ENCODE measurements at regions not wholly inside any gene's neighbourhood (a gene's known extent, or its start where the extent isn't known, plus 50 kb on each side); places are given as distances from the start of the nearest gene placed in this dataset.

DNA sequence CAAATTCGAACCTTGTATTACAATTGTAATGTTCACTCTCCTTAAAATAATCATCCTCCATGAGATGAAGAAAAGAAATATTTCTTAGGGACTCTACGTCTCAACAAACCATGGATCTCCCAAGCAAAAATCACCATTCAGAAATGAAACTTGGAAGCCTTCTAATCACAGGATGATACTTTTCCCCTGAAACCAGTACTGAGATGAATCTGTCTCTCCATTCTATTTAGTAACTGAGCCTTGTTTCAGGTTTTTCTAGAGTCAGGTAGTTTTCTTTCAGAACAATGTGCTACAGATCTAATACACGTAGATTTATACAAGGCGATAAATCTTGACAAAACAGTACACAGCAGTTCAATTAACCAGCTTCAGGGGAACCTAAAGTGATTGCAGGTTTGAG is 660.1 kb upstream of the CBLB start:
- TF ChIP-seq, protein P1, sequence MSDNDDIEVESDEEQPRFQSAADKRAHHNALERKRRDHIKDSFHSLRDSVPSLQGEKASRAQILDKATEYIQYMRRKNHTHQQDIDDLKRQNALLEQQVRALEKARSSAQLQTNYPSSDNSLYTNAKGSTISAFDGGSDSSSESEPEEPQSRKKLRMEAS (IDR thresholded peaks at IDR 0.05), result no peak
- TF ChIP-seq RXRA (IDR thresholded peaks at IDR 0.05) (no peak), GABPA (IDR thresholded peaks at IDR 0.05 in 1 of 2, conservative IDR thresholded peaks at IDR 0.05 in 1 of 2) (no peak), JUND (IDR thresholded peaks at IDR 0.05) (no peak), EGR1 (IDR thresholded peaks at IDR 0.05; ENCODE audit: low read depth in 2 of 2) (no peak), TAF1 (conservative IDR thresholded peaks at IDR 0.05) (no peak), SP1 (IDR thresholded peaks at IDR 0.05) (no peak)
- TF ChIP-seq, protein P2, sequence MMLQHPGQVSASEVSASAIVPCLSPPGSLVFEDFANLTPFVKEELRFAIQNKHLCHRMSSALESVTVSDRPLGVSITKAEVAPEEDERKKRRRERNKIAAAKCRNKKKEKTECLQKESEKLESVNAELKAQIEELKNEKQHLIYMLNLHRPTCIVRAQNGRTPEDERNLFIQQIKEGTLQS (IDR thresholded peaks at IDR 0.05), result no peak
- TF ChIP-seq, protein P3, sequence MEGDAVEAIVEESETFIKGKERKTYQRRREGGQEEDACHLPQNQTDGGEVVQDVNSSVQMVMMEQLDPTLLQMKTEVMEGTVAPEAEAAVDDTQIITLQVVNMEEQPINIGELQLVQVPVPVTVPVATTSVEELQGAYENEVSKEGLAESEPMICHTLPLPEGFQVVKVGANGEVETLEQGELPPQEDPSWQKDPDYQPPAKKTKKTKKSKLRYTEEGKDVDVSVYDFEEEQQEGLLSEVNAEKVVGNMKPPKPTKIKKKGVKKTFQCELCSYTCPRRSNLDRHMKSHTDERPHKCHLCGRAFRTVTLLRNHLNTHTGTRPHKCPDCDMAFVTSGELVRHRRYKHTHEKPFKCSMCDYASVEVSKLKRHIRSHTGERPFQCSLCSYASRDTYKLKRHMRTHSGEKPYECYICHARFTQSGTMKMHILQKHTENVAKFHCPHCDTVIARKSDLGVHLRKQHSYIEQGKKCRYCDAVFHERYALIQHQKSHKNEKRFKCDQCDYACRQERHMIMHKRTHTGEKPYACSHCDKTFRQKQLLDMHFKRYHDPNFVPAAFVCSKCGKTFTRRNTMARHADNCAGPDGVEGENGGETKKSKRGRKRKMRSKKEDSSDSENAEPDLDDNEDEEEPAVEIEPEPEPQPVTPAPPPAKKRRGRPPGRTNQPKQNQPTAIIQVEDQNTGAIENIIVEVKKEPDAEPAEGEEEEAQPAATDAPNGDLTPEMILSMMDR (IDR thresholded peaks at IDR 0.05; ENCODE audit: low read depth, low read length, missing input control), result no peak
- TF ChIP-seq, protein P4, sequence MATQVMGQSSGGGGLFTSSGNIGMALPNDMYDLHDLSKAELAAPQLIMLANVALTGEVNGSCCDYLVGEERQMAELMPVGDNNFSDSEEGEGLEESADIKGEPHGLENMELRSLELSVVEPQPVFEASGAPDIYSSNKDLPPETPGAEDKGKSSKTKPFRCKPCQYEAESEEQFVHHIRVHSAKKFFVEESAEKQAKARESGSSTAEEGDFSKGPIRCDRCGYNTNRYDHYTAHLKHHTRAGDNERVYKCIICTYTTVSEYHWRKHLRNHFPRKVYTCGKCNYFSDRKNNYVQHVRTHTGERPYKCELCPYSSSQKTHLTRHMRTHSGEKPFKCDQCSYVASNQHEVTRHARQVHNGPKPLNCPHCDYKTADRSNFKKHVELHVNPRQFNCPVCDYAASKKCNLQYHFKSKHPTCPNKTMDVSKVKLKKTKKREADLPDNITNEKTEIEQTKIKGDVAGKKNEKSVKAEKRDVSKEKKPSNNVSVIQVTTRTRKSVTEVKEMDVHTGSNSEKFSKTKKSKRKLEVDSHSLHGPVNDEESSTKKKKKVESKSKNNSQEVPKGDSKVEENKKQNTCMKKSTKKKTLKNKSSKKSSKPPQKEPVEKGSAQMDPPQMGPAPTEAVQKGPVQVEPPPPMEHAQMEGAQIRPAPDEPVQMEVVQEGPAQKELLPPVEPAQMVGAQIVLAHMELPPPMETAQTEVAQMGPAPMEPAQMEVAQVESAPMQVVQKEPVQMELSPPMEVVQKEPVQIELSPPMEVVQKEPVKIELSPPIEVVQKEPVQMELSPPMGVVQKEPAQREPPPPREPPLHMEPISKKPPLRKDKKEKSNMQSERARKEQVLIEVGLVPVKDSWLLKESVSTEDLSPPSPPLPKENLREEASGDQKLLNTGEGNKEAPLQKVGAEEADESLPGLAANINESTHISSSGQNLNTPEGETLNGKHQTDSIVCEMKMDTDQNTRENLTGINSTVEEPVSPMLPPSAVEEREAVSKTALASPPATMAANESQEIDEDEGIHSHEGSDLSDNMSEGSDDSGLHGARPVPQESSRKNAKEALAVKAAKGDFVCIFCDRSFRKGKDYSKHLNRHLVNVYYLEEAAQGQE (IDR thresholded peaks at IDR 0.05), result no peak

All from liver (tissue), 3 donors.